Activated CD4-positive, alpha-beta T cell treated with anti-CD3 and anti-CD28 coated beads, Interleukin-2, Interleukin-6, amounts not matched to agents 100 ng/mL and 50 ng/mL, durations not matched to agents 16 hours and 8 hours (primary cell): ENCODE measurements at regions not wholly inside any gene's neighbourhood (a gene's known extent, or its start where the extent isn't known, plus 50 kb on each side); places are given as distances from the start of the nearest gene placed in this dataset.
"Not testable (repeated sequence)": the region's sequence is repeated elsewhere in the genome, so short reads cannot be mapped to it uniquely, and the experiment has no call there.

Source experiments
- DNase-seq: peaks from one replicate; pipeline ENCODE4 v3.0.0-alpha.2; 2020

DNA sequence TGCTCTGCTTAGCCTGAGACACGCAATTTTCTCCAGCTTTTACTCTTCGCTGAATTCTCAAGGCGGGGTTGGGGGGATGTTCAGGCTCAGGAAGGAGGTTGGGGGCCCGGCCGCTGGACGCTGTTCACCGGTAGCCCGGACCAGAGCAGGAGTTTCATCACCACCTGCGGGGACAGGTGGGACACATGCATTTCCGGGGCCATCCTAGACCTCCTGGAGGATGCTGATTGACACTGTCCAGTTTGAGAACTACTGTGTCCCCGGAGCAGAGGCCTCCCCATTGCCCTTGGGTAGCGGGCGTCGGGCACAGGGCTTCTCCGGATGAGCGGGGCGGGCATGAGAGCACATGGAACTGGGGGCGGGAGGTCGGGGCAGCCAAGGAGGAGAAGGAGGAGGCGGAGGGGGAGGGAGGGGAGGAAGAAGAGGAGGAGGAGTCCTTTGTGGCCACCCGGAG, 144.0 kb upstream of the GRK3 start:
- no peak for DNase-seq

DNA sequence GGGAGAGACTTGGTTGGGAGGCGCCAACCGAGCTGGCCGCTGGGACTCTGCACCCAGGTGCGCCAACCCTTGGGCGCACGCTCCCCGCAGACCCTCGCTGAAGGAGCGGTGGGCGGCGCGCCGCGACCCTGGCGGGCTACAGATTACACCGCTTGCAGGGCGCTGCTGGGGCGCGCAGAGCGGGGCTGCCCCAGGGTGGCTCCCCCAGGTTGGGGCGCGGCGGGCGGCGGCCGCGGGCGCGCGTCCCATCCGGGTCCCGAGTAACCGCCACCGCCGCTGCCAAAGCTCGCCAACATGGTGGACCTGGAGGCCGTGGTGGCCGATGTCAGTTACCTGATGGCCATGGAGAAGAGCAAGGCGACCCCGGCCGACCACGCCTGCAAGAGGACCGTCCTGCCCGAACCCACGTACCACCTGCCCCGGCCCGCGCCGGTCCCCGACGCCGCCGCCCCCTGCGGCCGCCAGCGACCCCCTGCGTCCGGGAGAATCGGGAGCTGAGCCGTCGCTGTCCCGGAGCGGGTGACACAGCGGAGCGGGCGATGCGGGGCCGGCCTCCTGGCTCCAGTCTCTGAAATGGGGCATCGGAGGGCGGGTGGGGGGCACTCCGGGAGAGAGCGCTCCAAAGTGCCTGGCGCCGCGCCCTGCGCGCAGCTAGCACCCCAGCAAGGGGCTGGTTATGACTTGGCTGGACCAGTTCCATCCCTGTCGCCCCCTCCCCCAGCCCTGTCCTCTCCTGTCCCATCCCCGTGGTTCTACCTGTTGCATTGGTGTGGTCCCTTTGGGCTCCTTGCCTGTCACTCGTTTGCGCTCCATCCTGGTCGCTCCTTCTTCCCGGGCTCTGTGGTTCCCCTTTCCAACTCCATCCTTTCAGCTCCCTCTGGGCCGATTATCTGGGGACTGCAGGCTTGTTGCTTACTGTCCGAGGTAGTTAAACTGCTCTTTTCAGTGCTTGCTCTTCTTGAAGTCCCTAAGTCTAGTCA, 143.3 kb upstream of the GRK3 start:
- DNase-seq, result no peak

DNA sequence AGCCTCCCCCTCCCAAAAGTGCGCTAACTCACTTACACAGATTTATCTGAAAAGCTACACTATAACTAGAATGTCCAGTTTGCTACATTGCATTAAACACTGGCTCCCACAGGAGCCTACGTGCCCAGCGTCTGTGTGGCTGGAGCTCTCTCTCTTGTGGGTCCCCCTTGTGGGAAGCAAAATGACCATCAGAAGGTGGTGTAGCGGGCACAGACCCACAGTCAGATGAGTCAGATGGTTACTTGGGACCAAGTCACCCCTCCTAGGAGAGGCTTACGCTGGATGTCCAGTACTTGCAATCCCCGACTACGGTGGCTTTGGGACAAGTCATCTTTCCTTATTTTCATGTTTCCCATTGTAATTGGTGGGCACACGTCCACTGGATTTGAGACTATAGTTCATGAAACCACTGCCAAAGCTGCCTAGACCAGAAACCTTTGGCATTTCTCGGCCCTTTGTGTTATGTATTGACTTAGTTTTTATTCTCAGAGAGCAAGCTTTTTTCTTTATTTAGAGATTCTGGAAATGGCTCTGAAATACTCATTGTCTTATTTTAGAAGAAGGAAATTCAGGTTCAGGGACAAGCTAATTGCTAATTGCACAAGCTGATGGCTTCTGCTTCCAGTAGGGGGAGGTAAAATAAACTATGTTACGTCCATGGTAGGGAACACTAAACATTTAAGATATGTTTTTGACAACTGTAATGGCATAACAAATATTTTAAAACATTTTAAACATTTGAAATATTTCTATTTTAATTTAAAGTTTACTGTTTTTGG, 137.8 kb upstream of the GRK3 start:
- not testable (repeated sequence) for DNase-seq

DNA sequence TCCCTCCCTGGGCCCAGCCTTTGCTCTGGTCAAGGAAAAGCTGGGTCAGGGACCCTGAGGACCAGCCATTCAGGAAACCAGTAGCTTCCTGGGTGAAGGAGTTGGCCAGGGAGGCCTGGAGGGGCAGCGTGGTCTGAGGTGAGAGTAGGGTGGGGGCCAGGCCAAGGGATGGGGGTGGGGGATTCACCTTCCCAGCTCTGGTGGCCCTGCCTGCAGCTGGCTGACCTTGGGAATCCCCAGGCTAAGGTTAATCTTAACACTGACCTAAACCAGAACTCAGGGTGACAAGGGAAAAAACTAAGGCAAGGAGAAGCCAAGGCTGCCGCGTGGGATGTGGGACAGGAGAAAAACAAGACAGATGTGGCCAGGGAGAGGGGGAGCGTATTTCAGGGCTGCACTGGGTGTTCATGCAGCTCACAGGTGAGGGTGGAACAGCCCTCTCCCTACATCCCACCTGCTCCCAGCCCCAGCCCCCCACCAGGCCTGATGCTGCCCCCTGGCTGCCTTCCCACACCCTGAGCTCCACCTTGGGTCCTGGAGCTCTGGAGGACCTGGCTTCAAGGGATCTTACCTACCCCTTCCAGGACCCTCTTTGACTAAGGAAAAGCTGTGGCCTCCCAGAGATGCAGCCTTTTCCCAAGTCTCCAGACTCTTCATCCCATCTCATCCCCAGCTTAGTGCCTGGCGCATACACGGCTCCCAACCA, 132.7 kb upstream of the GRK3 start:
- DNase-seq, result not testable (repeated sequence)

DNA sequence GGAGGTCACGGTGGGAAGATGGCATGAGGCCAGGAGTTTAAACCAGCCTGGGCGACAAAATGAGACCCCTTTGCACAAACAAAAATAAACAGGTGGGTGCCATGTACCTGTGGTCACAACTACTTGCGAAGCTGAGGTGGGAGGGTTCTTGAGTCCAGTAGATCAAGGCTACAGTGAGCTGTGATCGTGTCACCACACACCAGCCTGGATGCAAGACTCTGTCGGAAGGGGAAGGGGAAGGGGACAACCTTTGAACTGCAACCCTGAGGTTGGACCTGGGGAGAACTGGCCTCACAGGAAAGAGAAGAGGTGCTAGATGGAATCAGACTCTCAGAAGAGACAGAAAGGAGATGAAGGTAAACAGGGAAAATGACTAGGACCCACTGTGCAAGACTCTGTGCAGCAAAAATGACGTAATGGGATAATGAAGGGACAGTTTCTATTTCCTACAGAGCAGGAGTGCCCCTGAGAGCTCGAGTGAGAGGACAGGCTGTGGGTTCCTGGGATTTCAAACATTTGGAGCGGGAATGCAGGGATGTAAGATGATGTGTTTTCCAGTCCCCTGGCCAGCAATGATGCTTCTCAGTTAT, 131.0 kb upstream of the GRK3 start:
- not testable (repeated sequence) for DNase-seq

DNA sequence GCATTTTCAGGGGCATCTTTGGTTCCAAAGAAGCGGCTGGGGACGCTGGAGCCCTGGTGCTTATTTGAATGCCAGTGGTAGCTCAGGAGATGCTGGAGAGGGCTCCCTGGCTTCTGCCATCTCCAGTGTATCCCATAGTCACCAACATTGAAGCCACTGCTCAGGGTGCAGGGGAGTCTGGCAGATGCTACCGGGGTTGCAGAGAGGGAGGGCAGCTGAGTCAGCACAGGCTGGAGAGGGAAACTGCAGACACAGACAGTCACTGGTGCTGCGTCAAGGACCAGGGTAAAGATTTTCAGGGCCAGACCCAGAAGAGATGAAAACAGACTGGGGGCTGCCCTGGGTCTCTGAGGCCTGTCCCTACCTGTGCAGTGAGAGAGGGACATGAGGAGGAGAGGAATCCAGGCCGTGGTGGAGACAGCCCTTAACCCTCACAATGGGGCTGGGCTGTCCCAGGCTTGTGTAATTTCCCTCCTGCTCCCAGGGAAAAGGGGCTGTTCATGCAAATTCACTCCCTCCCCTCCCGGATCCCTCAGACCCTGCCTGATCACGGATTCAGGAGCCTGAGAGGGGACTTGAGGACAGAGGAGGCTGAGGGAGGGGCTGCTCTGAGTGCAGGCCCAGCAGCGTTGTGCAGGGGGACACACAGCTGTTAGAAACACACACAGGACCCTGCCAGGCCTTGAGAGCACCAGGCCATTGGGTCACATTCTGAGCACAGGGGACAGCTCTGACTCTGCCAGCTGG, 126.9 kb upstream of the GRK3 start:
- no peak for DNase-seq

DNA sequence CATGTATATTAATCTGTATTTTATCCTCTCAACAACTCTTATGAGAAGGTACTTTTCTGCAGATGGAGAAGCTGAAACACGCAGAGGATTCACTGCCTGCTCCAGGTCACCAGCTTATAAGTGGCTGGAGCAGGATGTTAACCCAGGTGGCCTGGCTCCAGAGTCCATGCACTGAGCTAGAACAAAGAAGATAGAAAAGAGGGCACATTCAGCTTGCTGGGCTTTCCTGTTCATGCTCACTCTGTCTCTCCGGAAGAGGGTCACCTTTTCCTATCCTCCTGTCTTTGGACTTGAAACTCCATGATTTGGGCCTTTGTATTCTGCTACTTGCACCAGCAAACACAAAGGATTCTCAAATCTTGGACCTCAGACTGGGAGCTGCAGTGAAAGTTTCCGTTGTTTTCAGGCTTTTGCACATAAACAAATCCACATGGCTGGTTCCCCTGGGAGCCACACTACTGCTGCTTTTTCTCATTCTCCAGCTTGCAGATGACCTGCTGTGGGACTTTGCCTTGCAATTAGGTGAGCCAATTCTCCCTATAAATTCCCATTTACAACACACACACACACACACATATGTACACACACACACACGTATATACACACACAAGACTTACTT, 117.3 kb upstream of the GRK3 start:
- DNase-seq, result no peak

DNA sequence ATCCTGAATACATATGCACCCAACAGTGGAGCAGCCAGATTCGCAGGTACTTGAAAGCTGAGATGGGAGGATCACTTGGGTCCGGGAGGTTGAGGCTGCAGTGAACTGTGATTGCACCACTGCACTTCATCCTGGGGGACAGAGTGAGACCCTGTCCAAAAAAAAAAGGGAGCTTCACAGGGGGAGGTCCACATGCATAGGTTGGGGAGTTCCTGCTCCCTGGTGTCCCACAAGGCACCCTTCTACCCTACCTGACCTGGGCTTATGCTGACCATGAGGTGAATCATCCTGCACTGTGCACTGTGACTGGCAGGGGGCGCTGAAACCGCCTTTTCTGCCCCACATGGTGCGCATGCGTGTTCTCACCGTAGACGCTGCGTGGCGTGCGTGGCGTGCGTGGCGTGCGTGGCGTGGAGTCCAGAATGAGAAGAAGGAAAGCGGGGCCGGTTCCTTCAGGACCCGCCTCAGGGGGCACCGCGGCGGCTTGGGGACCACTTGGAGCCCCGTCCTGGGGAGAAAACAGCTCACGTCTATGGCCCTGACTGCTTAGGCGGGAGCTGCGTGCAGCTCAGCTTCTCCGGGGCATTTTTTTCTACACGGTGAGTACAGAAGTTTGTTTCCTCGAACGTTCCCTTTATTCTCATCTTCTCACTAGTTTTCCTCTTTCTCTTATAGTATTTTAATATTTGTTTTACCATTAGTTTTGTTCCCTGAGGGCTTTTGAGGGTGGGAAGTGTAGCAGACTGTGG, 116.6 kb upstream of the GRK3 start:
- DNase-seq, result peak; percentile 94

DNA sequence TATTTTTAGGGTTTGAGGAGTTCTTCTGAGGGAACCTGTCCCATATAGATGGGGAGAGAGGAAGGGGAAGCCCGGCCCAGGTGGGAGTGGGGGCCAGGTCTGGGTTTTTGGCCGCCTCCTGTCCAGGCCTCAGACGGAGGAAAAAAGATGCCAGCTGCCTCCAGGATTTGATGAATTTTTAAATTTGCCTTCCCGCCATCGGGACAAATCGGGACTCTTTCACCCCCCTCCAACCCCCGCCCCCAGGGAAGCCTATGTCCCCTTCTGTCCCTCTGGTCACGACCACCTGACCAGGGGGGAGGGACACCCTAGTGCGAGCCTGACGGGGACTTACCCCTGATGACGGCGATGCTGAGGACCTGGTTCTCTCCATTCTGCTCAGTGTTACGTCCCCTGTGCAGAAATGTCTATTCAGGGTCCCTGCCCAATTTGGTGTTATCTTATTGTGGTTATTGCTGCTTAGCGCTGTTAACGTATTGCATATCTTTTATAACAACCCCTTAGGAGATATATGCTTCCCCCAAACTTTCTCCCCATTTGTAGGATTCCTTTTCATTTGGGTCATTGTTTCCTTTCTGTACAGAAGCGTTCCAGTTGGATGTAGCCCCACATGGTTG, 115.9 kb upstream of the GRK3 start:
- DNase-seq, result peak; percentile 14

DNA sequence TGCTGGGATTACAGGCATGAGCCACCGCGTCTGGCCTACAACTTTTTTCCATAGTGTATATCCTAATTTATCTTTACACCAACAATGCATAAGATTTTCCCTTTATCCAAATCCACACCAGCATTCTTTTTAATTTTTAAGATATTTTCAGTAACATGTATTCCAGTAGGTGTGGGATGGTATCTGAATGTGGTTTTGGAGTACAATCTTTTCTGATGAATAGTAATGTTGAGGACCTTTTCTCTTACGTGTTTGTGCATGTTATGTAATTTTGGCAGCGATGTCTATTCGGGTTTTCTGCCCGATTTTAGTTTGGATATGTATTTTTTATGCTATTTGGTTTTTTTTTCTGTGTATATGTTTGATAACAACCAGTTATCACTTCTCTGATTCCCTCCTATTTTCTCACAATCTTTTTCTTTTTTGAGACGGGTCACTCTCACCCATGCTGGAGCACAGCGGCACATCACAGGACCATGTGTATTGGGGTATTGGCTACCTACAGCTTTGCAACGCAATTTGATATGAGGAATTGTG, 114.6 kb upstream of the GRK3 start:
- no peak for DNase-seq

DNA sequence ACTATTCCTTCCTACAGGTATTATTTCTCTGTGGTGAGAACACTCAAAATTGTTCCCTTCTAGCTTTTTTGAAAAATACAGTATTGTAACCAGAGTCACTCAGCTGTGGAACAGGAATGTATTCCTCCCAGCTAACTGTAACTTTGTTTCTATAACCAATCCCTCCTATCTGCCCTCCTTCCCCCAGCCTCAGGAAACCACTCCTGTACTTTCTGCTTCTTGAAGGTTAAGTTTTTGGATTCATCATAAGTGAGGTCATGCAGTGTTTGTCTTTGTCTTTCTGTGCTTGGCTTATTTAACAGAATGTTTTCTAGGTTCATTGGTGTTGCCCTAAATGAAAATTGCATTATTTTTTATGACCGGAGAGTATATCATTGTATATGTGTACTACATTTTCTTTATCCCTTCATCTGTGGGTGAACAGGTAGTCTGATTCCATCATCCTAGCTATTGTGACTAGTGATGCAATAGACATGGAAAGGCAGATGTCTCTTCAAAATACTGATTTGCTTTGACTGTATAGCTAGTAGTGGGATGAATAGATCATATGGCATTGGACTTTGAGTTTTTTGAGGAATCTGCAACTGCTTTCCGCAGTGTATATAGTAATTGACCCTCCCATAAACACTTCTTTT, 112.9 kb upstream of the GRK3 start:
- no peak for DNase-seq

DNA sequence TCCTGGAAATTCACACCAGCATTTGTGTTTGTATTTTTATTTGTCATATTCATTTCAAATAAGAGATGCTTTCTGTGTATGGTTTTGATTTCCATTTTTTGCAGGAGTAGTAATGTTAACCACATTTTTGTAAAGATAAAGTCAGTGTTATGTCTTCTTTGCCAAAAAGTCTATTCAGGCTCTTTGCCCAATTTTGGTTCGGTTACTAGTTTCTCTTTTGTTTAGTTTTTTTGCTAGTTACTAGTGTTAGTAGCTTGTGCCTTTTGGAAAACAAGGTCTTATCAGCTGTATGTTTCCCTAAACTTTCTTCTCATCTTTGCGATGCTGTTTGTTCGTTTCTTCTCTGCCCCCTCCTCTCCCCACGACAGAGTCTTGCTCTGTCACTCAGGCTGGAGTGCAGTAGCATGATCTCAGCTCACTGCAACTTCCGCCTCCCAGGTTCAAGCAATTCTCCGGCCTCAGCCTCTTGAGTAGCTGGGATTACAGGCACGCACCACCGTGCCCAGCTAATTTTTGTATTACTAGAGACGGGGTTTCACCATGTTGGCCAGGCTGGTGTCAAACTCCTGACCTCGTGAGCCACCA, 112.3 kb upstream of the GRK3 start:
- DNase-seq, result no peak

DNA sequence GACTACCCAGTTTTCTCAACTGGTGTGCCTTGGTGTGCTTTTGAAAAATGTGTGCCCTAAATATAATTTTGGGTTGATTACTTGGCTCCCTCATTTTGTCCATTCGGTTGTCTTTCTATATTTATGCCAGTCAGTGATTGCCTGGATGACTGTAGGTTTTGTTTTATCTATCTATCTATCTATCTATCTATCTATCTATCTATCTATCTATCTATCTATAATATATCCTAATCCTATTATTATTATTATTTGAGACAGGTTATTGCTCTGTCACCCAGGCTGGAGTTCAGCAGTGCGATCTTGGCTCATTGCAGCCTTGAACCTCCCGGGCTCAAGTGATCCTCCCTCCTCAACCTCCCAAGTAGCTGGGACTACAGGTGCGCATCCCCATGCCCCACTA, 111.4 kb upstream of the GRK3 start:
- DNase-seq, result no peak

DNA sequence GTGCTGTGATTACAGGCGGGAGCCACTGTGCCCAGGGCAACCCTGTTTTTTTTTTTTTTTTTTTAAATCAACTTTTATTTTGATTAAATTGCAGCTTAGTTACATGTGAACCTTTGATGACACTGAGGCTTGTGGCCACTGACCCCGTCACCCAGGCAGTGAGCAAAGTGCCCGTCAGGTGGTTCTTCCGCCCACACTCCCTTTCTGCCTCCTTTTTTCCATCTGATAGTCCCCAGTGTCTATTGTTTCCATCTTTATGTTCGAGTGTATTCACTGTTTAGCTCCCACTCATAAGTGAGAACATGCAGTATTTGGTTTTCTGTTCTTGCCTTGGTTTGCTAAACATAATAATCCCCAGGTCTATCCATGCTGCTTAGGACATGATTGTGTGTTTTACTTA, 110.9 kb upstream of the GRK3 start:
- DNase-seq, result no peak

DNA sequence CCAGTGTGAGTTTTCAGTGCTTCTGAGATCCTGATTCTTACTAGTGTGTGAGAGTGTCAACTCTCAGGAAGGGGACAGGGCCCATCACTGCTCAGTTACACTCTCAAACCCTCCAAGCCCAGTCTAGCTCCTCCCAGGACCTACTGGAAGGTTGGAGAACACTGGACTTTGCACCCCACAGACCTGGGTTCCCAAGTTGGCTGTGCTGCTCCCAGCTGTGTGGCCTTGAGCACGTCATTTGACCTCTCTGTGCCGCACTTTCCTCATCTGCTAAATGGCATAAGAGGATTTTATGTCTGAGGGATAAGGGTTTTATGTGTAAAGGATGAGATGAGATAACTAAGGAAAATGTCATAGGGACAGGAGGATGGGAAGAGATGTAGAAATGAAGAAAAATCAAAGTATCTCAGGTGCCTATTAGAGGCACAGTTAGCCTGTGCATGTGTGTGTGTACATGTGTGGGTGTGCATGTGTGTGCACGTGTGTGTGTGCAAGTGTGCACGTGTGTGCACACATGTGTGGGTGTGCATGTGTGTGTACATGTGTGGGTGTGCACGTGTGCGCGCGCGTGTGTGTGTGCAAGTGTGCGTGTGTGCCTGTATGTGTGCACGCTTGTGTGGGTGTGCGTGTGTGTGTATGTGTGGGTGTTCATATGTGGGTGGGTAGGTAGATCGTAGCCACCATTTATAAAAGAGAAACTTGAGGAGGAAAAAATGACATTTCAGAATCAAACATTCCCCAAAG, 108.0 kb upstream of the GRK3 start:
- DNase-seq, result not testable (repeated sequence)

DNA sequence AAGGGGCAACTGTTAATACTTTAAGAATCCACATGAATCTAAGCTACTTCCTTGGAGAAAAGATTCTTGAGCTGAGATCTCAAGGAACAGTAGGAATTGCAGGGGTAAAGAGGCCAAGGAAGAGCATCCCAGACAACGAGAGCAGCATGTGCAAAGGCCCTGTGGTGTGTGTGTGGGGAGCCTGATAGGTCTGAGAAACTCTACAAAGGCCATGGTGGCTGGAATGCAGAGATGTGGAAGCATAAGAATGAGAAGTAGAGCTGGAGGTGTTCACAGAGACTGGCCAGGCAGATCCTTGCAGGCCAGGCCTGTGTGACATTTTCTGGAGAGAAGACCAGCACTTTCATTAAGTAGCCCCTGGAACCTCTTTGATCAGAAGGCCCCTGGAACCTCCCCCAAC, 105.8 kb upstream of the GRK3 start:
- not testable (repeated sequence) for DNase-seq

DNA sequence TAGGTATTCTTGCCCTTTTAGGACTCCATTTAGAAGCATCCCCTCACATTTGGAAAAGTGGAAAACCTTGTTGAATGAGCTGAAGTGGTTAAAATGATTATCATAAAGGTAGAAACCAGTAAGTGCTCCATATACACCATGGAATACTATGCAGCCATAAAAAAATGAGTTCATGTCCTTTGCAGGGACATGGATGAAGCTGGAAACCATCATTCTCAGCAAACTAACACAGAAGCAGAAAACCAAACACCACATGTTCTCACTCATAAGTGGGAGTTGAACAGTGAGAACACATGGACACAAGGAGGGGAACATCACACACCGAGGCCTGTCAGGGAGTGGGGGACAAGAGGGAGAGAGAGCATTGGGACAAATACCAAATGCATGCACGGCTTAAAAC, 103.8 kb upstream of the GRK3 start:
- not testable (repeated sequence) for DNase-seq

DNA sequence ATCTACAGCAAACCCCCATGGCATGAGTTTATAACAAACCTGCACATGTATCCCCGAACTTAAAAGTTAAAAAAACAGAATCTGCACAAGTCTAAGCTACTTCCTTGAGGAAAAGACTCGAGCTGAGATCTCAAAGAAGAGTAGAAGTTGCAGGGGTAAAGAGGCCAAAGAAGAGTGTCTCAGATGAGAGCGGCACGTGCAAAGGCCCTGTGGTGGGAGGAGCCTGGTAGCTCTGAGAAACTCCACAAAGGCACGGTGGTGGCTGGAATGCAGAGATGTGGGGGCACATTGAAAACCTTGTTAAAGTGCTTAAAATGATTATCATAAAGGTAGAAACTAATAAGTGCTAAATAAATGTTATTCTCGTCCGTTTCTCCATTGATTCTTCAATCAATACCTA, 103.2 kb upstream of the GRK3 start:
- no peak for DNase-seq
